Heart left ventricle (tissue), 13 donors: ENCODE measurements at regions not wholly inside any gene's neighbourhood (a gene's known extent, or its start where the extent isn't known, plus 50 kb on each side); places are given as distances from the start of the nearest gene placed in this dataset.

ENCODE experiments used
- CTCF ChIP-seq, 12 donors: fragments of 200-600 bp; sonication (generic) in 4 of 12; IDR thresholded peaks; one replicate each; pipeline versions ENCODE4 v1.5.0 to v1.8.0; 2018 to 2022; ENCODE audit warnings: antibody characterized with exemption in 12 of 12, mild to moderate bottlenecking in 5 of 12
- POLR2A ChIP-seq, 2 donors: fragments of 450-650 bp; IDR thresholded peaks; one replicate each; pipeline ENCODE4 v1.6.1; 2017; ENCODE audit warnings: antibody characterized with exemption in 2 of 2, mild to moderate bottlenecking in 2 of 2, moderate library complexity in 2 of 2
- donor health status: ischemic (EF 13 %, LVEDD 7.1; RV severe dilation, severe dysfunction).
- donor health status: DM: no; HTN: yes; CAD: no.
- donor health status: DM: no; HTN: no; CAD: no.
- donor health status: ischemic (EF 25% LVEDD 6.9; RV normal size, moderate dysfunction).
- donor health status: ischemic (EF 25% LVEDD 5.7; RV mildly dilated, moderate dysfunction).
- donor health status: ischemic (EF 35%, LVEDD 5.7; RV mildly dilated, moderate dysfunction).
- donor health status: nonischemic (EF 11% LVEDD 7.7; RV severe dilation, severe dysfunction).
- donor health status: DM: yes; HTN: yes; CAD: no.
- donor health status: PGD.
- donor health status: ischemic (EF 29% LVEDD 5.4; RV normal size, mild dysfunction).
- donor health status: nonischemic (EF 23%, LVEDD 6.1; RV moderate dilation, normal function).

- no peak for TF ChIP-seq CTCF (IDR thresholded peaks at IDR 0.05)
- no peak for TF ChIP-seq POLR2A (IDR thresholded peaks at IDR 0.05)
Observed at GRCh38 chr7:38102507-38102906, 75.5 kb upstream of the STARD3NL start.
